ENCODE measurements at regions not wholly inside any gene's neighbourhood (a gene's known extent, or its start where the extent isn't known, plus 50 kb on each side); places are given as distances from the start of the nearest gene placed in this dataset.

DNA sequence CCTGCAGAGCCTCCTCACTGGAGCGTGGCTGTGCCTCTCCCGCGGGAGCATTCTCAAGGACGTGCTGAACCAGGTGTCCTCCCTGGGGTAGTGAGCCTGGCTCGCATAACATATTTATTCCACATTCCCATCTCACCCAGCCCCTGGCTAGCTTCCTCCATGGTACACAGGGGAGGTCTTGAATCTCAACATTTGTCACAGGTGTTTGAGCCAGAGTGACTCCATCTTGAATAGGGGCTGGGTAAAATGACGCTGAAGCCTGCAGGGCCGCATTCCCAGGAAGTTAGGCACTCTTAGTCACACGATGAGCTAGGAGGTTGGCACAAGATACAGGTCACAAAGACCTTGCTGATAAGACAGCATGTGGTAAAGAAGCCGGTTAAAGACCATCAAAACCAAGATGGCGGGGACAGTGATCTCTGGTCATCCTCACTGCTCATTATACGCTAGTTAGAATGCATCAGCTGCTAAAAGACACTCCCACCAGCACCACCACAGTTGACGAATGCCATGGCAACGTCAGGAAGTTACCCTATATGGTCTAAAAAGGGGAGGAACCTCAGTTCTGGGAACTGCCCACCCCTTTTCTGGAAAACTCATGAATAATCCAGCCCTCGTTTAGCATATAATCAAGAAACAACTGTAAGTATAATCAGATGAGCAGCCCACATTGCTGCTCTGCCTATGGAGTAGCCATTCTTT lies 273.8 kb upstream of the IRX4 start:
- intact Hi-C loops (cut with micrococcal nuclease) = no loop called here

DNA sequence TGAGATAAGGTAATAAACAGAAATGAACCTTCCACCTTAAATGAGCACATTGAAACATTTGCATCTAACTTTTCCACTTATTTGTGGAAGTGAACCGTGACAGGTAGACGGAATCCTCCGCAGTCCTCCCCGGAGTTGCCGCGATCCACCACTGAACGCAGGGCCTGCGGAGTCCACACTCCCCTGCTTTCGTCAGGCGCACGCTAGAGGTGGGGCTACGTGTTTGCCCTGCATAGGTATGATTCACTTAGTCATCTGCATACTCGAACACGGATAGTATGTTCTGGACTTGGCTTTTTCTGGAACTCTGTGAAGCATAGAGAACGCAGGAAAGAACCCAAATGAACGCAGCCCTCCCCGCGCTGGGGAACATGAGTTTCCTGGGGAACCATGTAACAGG lies 272.8 kb upstream of the IRX4 start:
- intact Hi-C loops (cut with micrococcal nuclease) = no loop called here

DNA sequence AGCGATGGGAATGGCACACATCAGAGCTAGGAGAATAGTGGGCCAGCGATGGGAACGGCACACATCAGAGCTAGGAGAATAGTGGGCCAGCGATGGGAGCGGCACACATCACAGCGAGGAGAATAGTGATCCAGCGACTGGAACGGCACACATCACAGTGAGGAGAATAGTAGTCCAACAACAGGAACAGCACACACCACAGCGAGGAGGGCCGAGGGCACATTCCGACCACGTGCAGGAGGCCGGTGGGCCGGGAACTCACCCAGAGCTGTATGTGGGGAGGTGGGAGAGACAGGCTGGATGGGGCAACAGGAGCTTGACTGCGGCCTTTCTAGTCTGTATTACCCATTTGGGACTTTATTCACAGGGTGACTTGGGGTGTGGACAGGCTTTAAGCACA lies 271.1 kb upstream of the IRX4 start:
- intact Hi-C loops (cut with micrococcal nuclease) = loop anchor here (5.0 kb wide), 1 partner anchor 117 kb away; no protein-coding TSS in a partner anchor

DNA sequence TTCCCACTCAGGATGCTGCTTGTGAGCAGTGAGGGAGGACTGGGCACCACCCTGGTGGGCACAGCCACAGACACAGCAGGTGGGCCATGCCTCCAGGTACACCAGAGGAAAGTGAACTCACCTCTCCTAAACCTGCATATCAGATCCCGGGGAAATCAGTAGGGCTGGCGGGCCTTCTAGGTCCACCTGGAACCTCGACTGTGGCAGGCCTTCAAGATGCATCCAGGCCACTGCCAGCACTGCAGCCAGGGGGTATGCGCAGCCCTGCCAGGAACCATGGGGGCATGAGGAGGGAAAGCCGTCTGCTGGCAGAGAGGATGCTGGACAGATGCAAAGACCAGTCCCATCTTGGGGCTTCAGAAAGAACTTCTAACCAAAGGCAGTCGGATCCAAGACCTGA lies 270.6 kb upstream of the IRX4 start:
- intact Hi-C loops (cut with micrococcal nuclease) = loop anchor here (5.0 kb wide), 1 partner anchor 116 kb away; no protein-coding TSS in a partner anchor

DNA sequence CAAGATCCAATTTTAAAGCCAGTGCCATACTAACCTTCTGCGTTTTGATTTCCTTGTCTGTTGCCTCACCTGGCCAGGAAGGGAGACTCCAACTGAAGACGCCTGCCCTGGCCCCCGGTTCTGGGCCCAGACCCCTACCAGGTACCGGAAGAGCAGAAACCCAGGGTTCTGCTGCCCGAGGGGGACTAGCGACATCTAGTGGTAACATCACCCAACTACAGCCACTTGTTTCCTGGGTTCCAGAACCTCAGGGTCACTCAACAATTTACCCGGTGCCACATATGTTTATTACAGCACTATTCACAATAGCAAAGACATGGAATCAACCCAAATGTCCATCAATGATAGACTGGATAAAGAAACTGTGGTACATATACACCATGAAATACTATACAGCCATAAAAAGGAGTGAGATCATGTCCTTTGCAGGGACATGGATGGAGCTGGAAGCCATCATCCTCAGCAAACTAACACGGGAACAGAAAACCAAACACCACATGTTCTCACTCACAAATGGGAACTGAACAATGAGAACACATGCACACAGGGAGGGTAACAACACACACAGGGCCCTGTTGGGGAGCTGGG lies 268.7 kb upstream of the IRX4 start:
- intact Hi-C loops (cut with micrococcal nuclease) = loop anchor here (5.0 kb wide), 1 partner anchor 114 kb away; no protein-coding TSS in a partner anchor

DNA sequence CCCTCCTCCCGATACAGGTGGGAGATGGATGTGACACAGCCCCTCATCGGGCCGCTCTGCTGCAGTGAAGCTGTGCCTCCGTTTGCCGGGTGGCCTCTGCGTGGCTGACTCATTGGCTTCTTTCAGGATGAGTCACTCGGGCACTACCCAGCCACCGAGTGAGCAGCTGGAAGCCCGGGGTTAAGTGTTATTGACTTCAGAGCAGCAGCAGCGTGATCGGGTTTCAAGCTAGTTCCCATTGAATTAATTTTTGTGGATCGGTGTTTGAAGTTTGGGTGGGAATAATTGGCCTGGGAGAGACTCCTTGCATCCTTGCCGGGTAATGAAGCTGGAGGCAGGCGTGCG lies 266.4 kb upstream of the IRX4 start:
- intact Hi-C loops (cut with micrococcal nuclease) = no loop called here

DNA sequence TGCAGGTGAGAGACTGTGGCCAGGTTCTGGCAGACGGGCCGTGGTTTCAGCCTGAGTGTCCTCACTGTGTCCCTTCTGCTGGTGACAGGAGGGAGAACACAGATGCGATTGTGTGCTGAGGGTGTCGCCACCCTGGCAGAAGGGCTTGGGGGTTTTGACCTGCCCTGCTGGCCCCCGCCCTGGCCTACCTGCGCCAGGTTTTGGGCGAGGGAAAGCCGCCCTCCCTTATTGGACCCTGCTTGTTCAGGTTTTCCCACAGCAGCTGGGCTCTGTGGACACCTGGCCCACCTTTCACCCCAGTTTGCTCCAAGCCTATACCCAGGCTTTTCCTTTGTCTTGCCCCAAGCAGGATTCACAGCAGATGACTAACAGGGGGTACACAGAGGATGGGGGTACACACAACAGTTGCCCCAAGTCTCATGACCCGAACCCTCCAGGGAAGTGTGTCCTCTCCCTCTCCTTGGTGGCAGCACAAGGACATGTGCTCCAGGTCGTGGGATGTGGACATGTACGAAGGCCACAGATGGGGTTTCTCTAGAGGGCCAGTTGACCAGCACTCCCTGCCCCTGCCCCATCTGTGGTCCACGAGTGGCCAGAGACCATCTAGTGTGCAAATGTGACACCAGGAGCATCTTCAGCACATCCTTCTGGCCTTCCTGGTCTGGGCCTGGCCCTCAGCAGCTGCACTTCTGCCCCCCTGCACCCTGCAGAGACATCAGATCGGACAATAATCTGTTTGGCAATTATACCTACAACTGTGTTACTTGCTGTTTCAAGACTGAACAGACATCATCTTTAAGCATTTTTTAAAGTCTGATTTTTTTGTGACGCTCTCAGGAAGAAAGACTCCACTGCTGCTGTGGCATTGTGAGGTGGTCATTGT lies 265.8 kb upstream of the IRX4 start:
- intact Hi-C loops (cut with micrococcal nuclease) = no loop called here

DNA sequence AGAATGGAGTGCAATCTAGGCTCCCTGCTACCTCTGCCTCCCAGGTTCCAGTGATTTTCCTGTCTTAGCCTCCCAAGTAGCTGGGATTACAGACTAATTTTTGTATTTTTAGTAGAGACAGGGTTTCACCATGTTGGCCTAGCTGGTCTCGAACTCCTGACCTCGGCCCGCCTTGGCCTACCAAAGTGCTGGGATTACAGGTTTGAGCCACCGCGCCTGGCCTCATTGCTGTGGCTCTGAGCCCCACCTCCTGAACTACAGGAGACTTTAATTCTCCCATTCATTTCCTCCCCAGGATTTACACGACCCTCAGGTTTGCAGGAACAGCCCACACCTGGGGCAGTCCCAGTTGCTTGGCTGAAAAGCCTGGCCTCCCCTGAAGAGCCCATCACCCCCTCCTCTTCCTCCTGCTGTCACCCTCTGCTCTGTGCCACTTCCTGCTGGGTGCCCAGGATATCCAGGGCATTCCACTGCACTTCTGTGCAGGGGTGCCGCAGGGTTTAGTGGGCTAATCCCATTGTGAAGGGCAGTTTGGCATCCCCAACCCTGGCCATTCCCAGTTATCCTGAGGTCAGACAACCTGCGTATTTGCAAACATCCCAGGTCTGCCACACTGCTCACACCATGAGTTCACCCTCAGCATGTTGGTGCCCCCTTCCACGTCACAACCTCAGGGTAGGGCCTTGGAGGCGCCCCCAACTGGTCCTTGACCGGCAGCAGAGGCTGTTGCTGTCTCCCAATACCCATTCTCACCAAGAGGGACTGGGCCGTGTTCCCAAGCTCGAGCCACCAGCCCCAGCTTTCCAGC lies 265.0 kb upstream of the IRX4 start:
- intact Hi-C loops (cut with micrococcal nuclease) = no loop called here

DNA sequence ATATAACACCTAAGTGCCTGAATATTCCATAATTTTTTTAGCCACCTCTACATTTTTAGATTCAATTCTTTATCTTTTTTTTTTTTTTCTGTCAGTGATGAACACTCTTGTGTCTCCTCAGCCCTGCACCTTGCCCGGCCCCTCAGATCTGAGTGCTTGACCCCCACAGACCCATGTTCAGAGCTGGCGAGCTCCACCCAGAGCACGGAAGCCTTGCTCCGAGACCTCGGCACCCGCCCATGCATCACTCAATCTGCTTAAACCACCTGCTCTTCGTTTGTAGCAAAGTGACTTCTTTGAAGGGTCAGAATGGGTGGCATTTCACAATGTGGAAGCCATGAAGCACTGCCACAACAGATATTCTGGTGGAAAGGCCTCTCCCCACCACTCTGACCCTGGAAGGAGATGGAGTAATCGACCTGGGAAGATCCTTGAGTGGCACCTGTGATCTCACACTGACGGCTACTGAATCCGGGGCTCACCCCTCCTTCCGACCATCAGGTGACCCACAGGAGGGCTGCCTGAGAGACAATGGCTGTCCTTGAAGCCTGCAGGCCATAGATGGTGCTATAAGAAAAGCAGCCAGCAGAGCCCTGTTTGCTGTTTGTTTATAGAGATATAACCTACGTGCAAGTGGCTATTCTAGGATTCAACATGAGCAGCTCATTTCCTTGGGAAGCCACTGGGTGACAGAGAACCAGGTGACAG lies 261.1 kb upstream of the IRX4 start:
- intact Hi-C loops (cut with micrococcal nuclease) = no loop called here

DNA sequence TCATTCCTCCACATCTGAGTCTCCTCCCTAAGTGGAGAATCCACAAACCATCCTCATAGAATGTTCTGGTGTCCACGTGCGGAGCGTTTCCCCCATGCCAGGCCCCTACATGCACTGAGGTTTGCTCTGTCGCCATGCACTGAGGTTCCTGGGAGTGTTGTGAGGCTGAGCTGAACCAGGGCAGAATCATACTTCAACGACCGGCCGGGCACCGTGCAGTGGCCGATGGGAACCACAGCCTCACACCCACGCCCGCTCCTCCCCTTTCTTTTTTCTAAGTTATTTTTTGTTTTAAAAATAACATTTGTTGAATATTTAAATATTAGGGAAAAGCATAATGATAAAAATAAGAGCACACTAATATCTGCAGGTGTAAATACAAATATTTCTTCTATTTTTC lies 260.4 kb upstream of the IRX4 start:
- intact Hi-C loops (cut with micrococcal nuclease) = no loop called here

DNA sequence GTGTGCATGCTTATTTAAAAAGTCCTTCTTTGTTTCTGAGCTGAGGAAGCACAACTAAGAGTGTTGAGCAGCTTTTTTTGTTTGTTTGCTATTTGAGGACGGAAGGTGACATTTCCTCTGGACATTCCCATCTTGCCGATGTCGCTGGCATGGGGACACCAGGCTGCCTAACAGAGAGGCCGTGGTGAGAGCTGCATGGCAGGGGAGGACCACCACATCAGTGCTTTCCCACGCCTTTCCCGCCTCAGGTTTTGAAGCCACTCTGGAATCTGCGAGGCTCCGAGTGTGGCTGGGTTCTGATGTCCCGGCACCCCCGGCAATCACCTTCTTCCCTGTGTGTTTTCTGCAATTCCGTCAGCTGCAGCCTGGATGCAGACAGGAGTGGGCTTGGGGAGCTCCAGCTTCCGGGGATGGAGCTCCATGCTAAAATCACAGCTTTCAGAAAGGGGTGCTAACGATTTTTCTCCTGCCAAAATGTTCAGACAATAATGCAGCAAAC lies 259.8 kb upstream of the IRX4 start:
- intact Hi-C loops (cut with micrococcal nuclease) = no loop called here

DNA sequence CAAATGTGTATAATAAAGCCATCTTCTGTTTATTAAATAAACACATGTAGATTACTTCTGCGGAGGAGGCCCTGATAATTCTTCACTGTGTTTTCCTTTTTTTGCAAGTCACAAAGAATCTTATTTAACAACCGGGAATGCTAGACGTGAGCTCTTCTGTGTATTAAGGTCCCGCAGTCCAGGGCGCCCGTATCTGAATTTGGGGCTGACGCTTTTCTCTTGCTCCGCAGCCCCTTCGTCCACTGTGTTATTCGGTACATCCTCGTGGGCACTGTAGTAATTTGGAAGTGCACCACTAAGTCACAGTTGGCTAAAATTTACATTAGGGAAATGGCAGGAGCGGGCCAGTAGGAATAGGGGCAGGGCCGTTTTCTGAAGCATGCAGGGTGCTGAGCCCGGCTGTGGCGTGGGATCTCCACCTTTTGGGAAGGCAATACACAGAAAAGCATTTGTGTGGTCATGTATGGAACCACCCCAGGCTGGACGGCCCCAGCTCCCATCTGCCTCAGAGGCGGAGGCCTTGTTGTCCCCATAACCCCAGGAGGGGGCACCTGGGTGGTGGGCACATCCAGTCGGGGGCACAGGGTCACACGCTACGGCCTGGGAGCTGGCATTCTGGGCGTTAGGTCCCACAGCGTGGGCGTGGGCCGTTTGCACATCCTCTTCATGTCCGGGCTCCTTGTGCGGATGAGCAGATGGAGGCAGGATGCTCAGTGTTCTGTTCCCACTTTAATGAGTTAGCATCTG lies 258.7 kb upstream of the IRX4 start:
- intact Hi-C loops (cut with micrococcal nuclease) = no loop called here

DNA sequence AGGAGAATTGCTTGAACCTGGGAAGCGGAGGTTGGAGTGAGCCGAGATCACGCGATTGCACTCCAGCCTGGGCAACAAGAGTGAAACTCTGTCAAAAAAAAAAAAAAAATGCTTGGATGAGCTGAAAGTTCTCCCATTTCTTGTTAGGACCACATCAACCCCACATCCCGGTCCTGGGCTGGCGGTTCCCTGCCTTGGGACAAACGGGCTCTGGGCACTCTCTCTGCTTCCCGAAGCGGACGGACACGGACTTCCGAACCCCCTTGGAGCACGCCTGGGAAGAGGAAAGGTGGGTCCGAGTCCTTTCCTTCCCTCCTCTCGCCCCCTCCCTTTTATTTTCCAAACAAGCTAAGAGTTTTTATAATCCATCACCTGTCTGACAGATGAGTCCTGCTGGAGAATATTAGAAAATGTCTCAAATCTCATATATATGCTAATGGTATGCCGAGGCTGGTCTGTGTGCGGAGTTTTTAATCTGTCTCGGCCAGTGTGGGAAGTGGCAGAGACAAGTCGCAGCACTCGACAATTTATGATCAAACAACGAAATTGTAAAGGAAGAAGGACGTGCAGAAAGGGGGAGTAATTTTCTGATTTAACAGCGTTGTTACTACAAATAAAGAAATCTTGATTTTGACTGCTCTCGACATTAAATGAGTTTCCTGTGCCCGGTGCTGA lies 257.9 kb upstream of the IRX4 start:
- intact Hi-C loops (cut with micrococcal nuclease) = no loop called here

DNA sequence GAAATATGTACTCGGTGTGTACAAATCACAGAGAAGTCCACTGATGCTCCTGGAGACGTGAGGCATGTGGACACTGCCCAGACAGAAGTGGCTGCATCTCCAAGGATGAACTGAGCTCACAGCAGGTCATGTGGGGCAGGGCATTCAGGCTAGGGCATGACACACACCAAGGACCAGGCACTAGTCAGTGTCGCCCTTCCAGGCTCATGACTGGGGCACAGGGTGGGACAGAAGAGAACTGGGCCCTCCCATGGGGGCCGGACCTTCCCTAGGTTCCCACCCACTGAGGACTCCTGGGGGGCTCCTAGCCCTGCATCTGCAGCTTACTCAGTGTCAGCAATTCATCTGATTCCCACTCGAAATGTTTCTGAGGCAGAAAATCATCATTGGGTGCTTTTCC lies 256.8 kb upstream of the IRX4 start:
- intact Hi-C loops (cut with micrococcal nuclease) = no loop called here

DNA sequence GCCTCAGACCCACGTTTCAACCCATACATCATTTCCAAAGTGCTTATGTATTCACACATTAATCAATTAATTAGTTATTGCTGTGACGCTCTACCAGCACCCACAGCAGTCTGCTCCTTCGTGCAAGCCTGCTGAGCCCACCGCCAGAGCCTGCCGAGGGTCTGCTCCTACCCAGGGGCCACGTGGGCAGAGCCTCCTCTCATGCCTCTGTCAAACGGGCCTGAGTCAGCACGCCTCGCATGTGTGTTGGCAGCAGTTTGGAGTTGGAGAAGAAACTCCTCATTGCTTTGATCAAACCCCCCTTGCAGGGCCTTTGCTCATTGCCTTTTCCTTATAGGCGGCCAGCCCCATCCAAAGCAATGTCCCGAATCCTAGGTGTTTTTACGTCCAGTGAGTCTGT lies 256.2 kb upstream of the IRX4 start:
- intact Hi-C loops (cut with micrococcal nuclease) = no loop called here

DNA sequence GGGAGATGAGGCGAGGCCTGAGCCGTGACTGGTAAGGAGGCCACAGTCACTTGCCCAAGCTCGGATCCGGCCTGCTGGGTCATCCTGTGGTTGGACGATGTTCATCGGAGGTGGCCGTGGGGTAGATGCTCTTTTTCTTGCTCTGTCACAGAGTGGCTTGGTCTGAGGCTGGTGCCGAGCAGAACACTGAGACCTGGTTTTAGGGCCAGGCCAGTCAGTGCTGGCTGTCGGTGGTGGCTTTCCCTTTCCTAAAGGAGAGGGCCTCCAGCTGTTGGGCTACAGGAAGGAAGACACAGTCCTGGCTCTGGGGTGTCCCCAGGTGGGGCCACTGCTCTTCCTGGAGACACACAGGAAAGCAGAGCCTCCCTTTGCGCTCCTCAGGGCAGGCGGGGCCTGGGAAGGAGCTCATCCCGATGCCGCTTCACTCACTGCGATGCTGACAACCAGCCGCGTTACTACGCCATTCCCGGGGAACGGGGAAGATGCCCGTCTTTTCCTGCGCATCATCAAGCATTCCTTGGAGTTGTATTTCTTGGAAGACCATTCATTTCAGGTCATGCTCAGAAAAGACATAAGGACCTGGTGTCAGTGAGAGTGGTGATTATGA lies 254.8 kb upstream of the IRX4 start:
- intact Hi-C loops (cut with micrococcal nuclease) = no loop called here

DNA sequence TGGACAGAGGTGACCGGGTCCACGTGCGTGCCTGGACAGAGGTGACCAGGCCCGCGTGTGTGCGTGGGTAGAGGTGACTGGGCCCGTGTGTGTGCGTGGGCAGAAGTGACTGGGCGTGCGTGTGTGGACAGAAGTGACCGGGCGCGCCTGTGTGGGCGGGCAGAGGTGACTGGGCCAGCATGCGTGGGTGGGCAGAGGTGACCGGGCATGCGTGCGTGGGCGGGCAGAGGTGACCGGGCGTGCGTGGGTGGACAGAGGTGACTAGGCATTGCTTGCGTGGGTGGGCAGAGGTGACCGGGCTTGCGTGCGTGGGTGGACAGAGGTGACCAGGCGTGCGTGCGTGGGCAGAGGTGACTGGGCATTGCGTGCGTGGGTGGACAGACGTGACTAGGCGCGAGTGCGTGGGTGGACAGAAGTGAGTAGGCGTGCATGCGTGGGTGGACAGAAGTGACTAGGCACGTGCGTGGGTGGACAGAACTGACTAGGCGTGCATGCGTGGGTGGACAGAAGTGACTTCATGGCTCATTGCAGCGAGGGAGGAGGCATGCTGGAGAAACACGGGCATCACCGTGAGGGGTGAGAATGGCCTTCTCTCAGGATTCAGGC lies 254.1 kb upstream of the IRX4 start:
- intact Hi-C loops (cut with micrococcal nuclease) = no loop called here

DNA sequence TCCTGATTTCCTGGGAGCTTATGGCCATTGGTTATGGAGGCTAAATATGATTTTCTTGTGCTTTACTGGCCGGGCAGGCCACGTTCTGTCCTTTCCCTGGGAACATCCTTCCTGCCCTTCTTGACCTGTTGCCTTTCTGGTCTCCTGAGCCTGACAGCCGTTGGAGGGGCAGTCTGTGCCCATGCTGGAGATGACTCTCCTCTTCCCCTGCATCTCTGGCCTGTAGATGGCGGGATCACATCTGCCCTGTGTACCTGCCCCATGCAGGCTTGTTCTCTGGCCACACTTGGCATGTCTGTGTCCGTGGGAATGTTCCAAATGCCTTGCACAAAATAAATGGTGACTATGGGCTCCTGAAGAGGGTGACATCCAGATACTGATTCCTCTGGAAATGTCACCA lies 253.1 kb upstream of the IRX4 start:
- intact Hi-C loops (cut with micrococcal nuclease) = no loop called here

DNA sequence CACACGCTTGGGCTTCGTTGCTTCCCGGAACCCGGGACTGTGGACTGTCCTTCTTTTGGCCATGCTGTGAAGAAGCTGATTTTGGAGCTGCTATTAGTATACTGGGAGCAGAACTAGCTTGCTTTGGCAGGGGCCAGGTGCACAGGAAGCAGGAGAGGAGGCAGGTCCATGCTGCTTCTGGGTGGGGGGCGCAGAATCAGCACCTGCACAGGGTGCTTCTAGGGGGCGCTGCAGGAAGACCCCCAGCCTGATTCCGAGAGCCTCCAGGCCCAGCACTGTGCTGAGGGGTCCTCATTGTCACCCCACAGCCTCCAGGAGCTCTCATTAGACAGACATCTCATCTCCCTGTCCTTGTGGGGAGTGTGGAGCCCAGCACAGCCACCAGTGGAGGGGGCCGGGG lies 252.6 kb upstream of the IRX4 start:
- intact Hi-C loops (cut with micrococcal nuclease) = no loop called here
